KMS-11 (cell line): ENCODE measurements at regions not wholly inside any gene's neighbourhood (a gene's known extent, or its start where the extent isn't known, plus 50 kb on each side); places are given as distances from the start of the nearest gene placed in this dataset.

Experiments used
- H2AFZ ChIP-seq: fragments of 200-600 bp; sonication (generic); 2 replicates; pipeline ENCODE4 v1.6.1; 2016; ENCODE audit warnings: antibody characterized with exemption, mixed run types, low read depth
- H3K27ac ChIP-seq: fragments of 200-600 bp; sonication (generic); 2 replicates; pipeline ENCODE4 v1.6.1; 2016; ENCODE audit warnings: mild to moderate bottlenecking, mixed run types
- H3K27me3 ChIP-seq: fragments of 200-600 bp; sonication (generic); 2 replicates; pipeline ENCODE4 v1.6.1; 2017; ENCODE audit warnings: mild to moderate bottlenecking, low read depth, mixed run types, moderate library complexity; ENCODE audit not compliant: insufficient read depth
- H3K36me3 ChIP-seq: fragments of 200-600 bp; sonication (generic); 2 replicates; pipeline ENCODE4 v1.6.1; 2017; ENCODE audit warnings: mild to moderate bottlenecking, mixed run types; ENCODE audit not compliant: insufficient read depth
- H3K4me1 ChIP-seq: fragments of 200-600 bp; sonication (generic); 2 replicates; pipeline ENCODE4 v1.6.1; 2016; ENCODE audit warnings: mild to moderate bottlenecking, low read depth, mixed run types; ENCODE audit not compliant: poor library complexity, severe bottlenecking
- H3K4me2 ChIP-seq: fragments of 200-600 bp; sonication (generic); 2 replicates; pipeline ENCODE4 v1.7.0; 2016; ENCODE audit warnings: mild to moderate bottlenecking, mixed run types
- H3K4me3 ChIP-seq: fragments of 200-600 bp; sonication (generic); IDR thresholded peaks from 2 replicates; pipeline ENCODE4 v1.6.1; 2017; ENCODE audit warnings: low read depth, low read length, mixed read lengths; ENCODE audit not compliant: insufficient read depth
- H3K79me2 ChIP-seq: fragments of 200-600 bp; sonication (generic); 2 replicates; pipeline ENCODE4 v1.6.1; 2016; ENCODE audit warnings: low read depth, mixed run types; ENCODE audit not compliant: insufficient read depth
- H3K9ac ChIP-seq: fragments of 200-600 bp; sonication (generic); 2 replicates; pipeline ENCODE4 v1.6.1; 2016; ENCODE audit warnings: mild to moderate bottlenecking, mixed run types
- H4K20me1 ChIP-seq: fragments of 200-600 bp; sonication (generic); 2 replicates; pipeline ENCODE4 v1.6.1; 2016; ENCODE audit warnings: mild to moderate bottlenecking, mixed run types; ENCODE audit not compliant: insufficient read depth
- CTCF ChIP-seq: fragments of 200-600 bp; sonication (generic); conservative IDR thresholded peaks from 2 replicates; pipeline ENCODE4 v1.6.1; 2017; ENCODE audit warnings: low read depth, mild to moderate bottlenecking, antibody characterized with exemption, low read length, moderate library complexity, mixed read lengths

- H3K36me3 ChIP-seq, result no peaks in the 10 kb centered on the region
- H4K20me1 ChIP-seq, result no peaks in the 10 kb centered on the region
- no peaks in the 10 kb centered on the region for H3K79me2 ChIP-seq
- TF ChIP-seq CTCF, result no peak
- H3K4me3 ChIP-seq, result no peak overlapping the region
- no peak overlapping the region for H2AFZ ChIP-seq
- no peak overlapping the region for H3K4me2 ChIP-seq
- no peaks in the 10 kb centered on the region for H3K27me3 ChIP-seq
- no peak overlapping the region for H3K9ac ChIP-seq
- no peaks in the 10 kb centered on the region for H3K4me1 ChIP-seq
- no peak overlapping the region for H3K27ac ChIP-seq
These were observed 80.3 kb downstream of the NXPE2 start for GRCh38 chr11:114758627-114759026.

- H3K27me3 ChIP-seq, result no peaks in the 10 kb centered on the region
- no peak overlapping the region for H3K27ac ChIP-seq
- TF ChIP-seq CTCF, result no peak
- no peaks in the 10 kb centered on the region for H3K79me2 ChIP-seq
- no peak overlapping the region for H3K4me2 ChIP-seq
- H3K36me3 ChIP-seq, result no peaks in the 10 kb centered on the region
- H4K20me1 ChIP-seq, result no peaks in the 10 kb centered on the region
- no peak overlapping the region for H3K9ac ChIP-seq
- H3K4me1 ChIP-seq, result no peaks in the 10 kb centered on the region
- no peak overlapping the region for H2AFZ ChIP-seq
- no peak overlapping the region for H3K4me3 ChIP-seq
These were observed 84.1 kb downstream of the NXPE2 start for GRCh38 chr11:114762408-114762807.

- Histone ChIP-seq H3K79me2 (no peaks in the 10 kb centered on the region), H3K27me3 (no peaks in the 10 kb centered on the region), H3K27ac (no peak overlapping the region), H3K4me1 (no peaks in the 10 kb centered on the region), H3K4me3 (no peak overlapping the region), H3K36me3 (no peaks in the 10 kb centered on the region), H4K20me1 (no peaks in the 10 kb centered on the region), H3K9ac (no peak overlapping the region), H2AFZ (no peak overlapping the region), H3K4me2 (no peak overlapping the region)
- no peak for TF ChIP-seq CTCF
These were observed 86.2 kb downstream of the NXPE2 start for GRCh38 chr11:114764563-114764962.

GRCh38 chr11:114771172-114771571, 92.8 kb downstream of the NXPE2 start:
- H3K79me2 ChIP-seq, result no peaks in the 10 kb centered on the region
- H3K36me3 ChIP-seq, result no peaks in the 10 kb centered on the region
- H3K9ac ChIP-seq, result no peak overlapping the region
- H4K20me1 ChIP-seq, result no peaks in the 10 kb centered on the region
- no peak overlapping the region for H3K4me3 ChIP-seq
- no peak overlapping the region for H2AFZ ChIP-seq
- TF ChIP-seq CTCF, result no peak
- no peak overlapping the region for H3K27ac ChIP-seq
- no peaks in the 10 kb centered on the region for H3K4me1 ChIP-seq
- H3K27me3 ChIP-seq, result no peaks in the 10 kb centered on the region
- H3K4me2 ChIP-seq, result no peak overlapping the region
